Karpas-422 (cell line): ENCODE measurements at regions not wholly inside any gene's neighbourhood (a gene's known extent, or its start where the extent isn't known, plus 50 kb on each side); places are given as distances from the start of the nearest gene placed in this dataset.
"Not testable (repeated sequence)": the region's sequence is repeated elsewhere in the genome, so short reads cannot be mapped to it uniquely, and the experiment has no call there.

Experiments used
- DNase-seq: peaks from one replicate; pipeline ENCODE4 v3.0.0-alpha.2; 2015
- H2AFZ ChIP-seq: fragments of 200-600 bp; sonication (generic); 2 replicates; pipeline ENCODE4 v1.6.1; 2014; ENCODE audit warnings: antibody characterized with exemption, low read length, mixed read lengths
- H3K27ac ChIP-seq: fragments of 200-600 bp; sonication (generic); 2 replicates; pipeline ENCODE4 v1.5.1; 2014; ENCODE audit warnings: mild to moderate bottlenecking, low read length, moderate library complexity
- H3K27me3 ChIP-seq: fragments of 200-600 bp; sonication (generic); 2 replicates; pipeline ENCODE4 v1.6.1; 2014; ENCODE audit warnings: low read length, mixed read lengths
- H3K36me3 ChIP-seq: fragments of 200-600 bp; sonication (generic); 2 replicates; pipeline ENCODE4 v1.6.1; 2014; ENCODE audit warnings: low read length, mixed read lengths; ENCODE audit not compliant: insufficient read depth
- H3K4me1 ChIP-seq: fragments of 200-600 bp; sonication (generic); 2 replicates; pipeline ENCODE4 v1.6.1; 2014; ENCODE audit warnings: mild to moderate bottlenecking, low read length, mixed read lengths
- H3K4me2 ChIP-seq: fragments of 200-600 bp; sonication (generic); 2 replicates; pipeline ENCODE4 v1.6.1; 2014; ENCODE audit warnings: low read length, low read depth, mild to moderate bottlenecking; ENCODE audit not compliant: poor library complexity, severe bottlenecking
- H3K4me3 ChIP-seq: fragments of 200-600 bp; sonication (generic); 2 replicates; pipeline ENCODE4 v1.5.1; 2014; ENCODE audit warnings: mild to moderate bottlenecking, antibody characterized with exemption, low read length, mixed read lengths
- H3K79me2 ChIP-seq: fragments of 200-600 bp; sonication (generic); 2 replicates; pipeline ENCODE4 v1.6.1; 2014; ENCODE audit warnings: mild to moderate bottlenecking, low read length, mixed read lengths
- H3K9ac ChIP-seq: fragments of 200-600 bp; sonication (generic); 2 replicates; pipeline ENCODE4 v1.6.0; 2014; ENCODE audit warnings: low read length
- H3K9me2 ChIP-seq: fragments of 200-600 bp; sonication (generic), shearing (Covaris generic); replicated peaks from 2 replicates; pipeline ENCODE4 v1.6.0; 2014; ENCODE audit warnings: mild to moderate bottlenecking, low read length, moderate library complexity; ENCODE audit not compliant: insufficient read depth
- H3K9me3 ChIP-seq: fragments of 300-700, 200-600 bp; sonication (generic); 2 replicates; pipeline ENCODE4 v1.6.1; 2014; ENCODE audit warnings: low read length, mixed read lengths
- H4K20me1 ChIP-seq: fragments of 200-600 bp; sonication (generic); 2 replicates; pipeline ENCODE4 v1.6.1; 2014; ENCODE audit warnings: mild to moderate bottlenecking, antibody characterized with exemption, low read length, low read depth; ENCODE audit not compliant: insufficient read depth

- Histone ChIP-seq H3K36me3 (no peaks in the 10 kb centered on the region), H3K9me2 (no peaks in the 10 kb centered on the region; the same call in 1 of the 2 replicates), H3K9me3 (peaks cover 17% of the 10 kb centered on the region), H3K4me3 (no peak overlapping the region), H3K4me2 (no peak overlapping the region), H4K20me1 (no peaks in the 10 kb centered on the region), H3K27ac (no peak overlapping the region), H3K4me1 (no peaks in the 10 kb centered on the region), H3K9ac (no peak overlapping the region), H2AFZ (no peak overlapping the region), H3K79me2 (no peaks in the 10 kb centered on the region), H3K27me3 (no peaks in the 10 kb centered on the region)
- DNase-seq = no peak
Observed at GRCh38 chr3:82610236-82610635, 848.8 kb upstream of the GBE1 start.

- Histone ChIP-seq H3K27ac (no peak overlapping the region), H2AFZ (no peak overlapping the region), H3K4me1 (no peaks in the 10 kb centered on the region), H3K27me3 (no peaks in the 10 kb centered on the region), H3K9me3 (peaks cover 24% of the 10 kb centered on the region), H3K9me2 (no peaks in the 10 kb centered on the region; the same call in 1 of the 2 replicates), H4K20me1 (no peaks in the 10 kb centered on the region), H3K36me3 (no peaks in the 10 kb centered on the region), H3K79me2 (no peaks in the 10 kb centered on the region), H3K9ac (no peak overlapping the region), H3K4me2 (no peak overlapping the region), H3K4me3 (no peak overlapping the region)
- no peak for DNase-seq
Observed at GRCh38 chr3:82607391-82607790, 845.9 kb upstream of the GBE1 start.

- Histone ChIP-seq H3K4me3 (no peak overlapping the region), H3K9me3 (peaks cover 43% of the 10 kb centered on the region), H3K4me2 (no peak overlapping the region), H3K79me2 (no peaks in the 10 kb centered on the region), H3K9ac (no peak overlapping the region), H3K27ac (no peak overlapping the region), H3K9me2 (no peaks in the 10 kb centered on the region), H4K20me1 (no peaks in the 10 kb centered on the region), H3K27me3 (no peaks in the 10 kb centered on the region), H3K4me1 (no peaks in the 10 kb centered on the region), H3K36me3 (no peaks in the 10 kb centered on the region), H2AFZ (no peak overlapping the region)
- DNase-seq = no peak
Observed at GRCh38 chr3:82596805-82597204, 835.4 kb upstream of the GBE1 start.

- H3K9me2 ChIP-seq = no peaks in the 10 kb centered on the region
- no peaks in the 10 kb centered on the region for H3K79me2 ChIP-seq
- no peak overlapping the region for H3K27ac ChIP-seq
- no peak overlapping the region for H2AFZ ChIP-seq
- H3K9me3 ChIP-seq = peaks cover 39% of the 10 kb centered on the region
- no peaks in the 10 kb centered on the region for H3K4me1 ChIP-seq
- H3K9ac ChIP-seq = no peak overlapping the region
- H3K4me2 ChIP-seq = no peak overlapping the region
- no peaks in the 10 kb centered on the region for H3K36me3 ChIP-seq
- DNase-seq = no peak
- no peaks in the 10 kb centered on the region for H4K20me1 ChIP-seq
- no peak overlapping the region for H3K4me3 ChIP-seq
- no peaks in the 10 kb centered on the region for H3K27me3 ChIP-seq
Observed at GRCh38 chr3:82595530-82595929, 834.1 kb upstream of the GBE1 start.

- Histone ChIP-seq H3K9ac (no peak overlapping the region), H3K4me3 (no peak overlapping the region), H3K79me2 (no peaks in the 10 kb centered on the region), H3K36me3 (no peaks in the 10 kb centered on the region), H3K27ac (no peak overlapping the region), H3K27me3 (no peaks in the 10 kb centered on the region), H3K9me2 (no peaks in the 10 kb centered on the region), H2AFZ (no peak overlapping the region), H4K20me1 (no peaks in the 10 kb centered on the region), H3K9me3 (peaks cover 6% of the 10 kb centered on the region; the same call in 1 of the 2 replicates), H3K4me2 (no peak overlapping the region), H3K4me1 (no peaks in the 10 kb centered on the region)
- no peak for DNase-seq
Observed at GRCh38 chr3:82587174-82587573, 825.7 kb upstream of the GBE1 start.

GRCh38 chr3:82586414-82586813, 825.0 kb upstream of the GBE1 start:
- Histone ChIP-seq H3K27ac (no peak overlapping the region), H3K9me2 (no peaks in the 10 kb centered on the region), H3K4me3 (no peak overlapping the region), H3K36me3 (no peaks in the 10 kb centered on the region), H3K27me3 (no peaks in the 10 kb centered on the region), H2AFZ (no peak overlapping the region), H3K79me2 (no peaks in the 10 kb centered on the region), H3K4me2 (no peak overlapping the region), H3K4me1 (no peaks in the 10 kb centered on the region), H3K9me3 (peaks cover 6% of the 10 kb centered on the region; the same call in 1 of the 2 replicates), H3K9ac (no peak overlapping the region), H4K20me1 (no peaks in the 10 kb centered on the region)
- no peak for DNase-seq

- not testable (repeated sequence) for H3K9me2 ChIP-seq, H3K27ac ChIP-seq, H2AFZ ChIP-seq, H3K27me3 ChIP-seq, H3K4me3 ChIP-seq, H3K4me1 ChIP-seq, H3K36me3 ChIP-seq, H3K4me2 ChIP-seq, H3K79me2 ChIP-seq, H4K20me1 ChIP-seq, H3K9me3 ChIP-seq, H3K9ac ChIP-seq, DNase-seq
Observed at GRCh38 chr3:82586002-82586401, 824.6 kb upstream of the GBE1 start.

GRCh38 chr3:82585591-82585990, 824.1 kb upstream of the GBE1 start:
- not testable (repeated sequence) for DNase-seq, H3K9ac ChIP-seq, H3K27me3 ChIP-seq, H3K4me3 ChIP-seq, H4K20me1 ChIP-seq, H3K4me2 ChIP-seq, H3K9me2 ChIP-seq, H3K9me3 ChIP-seq, H2AFZ ChIP-seq, H3K4me1 ChIP-seq, H3K36me3 ChIP-seq, H3K79me2 ChIP-seq, H3K27ac ChIP-seq

- H3K4me3 ChIP-seq, DNase-seq: not testable (repeated sequence)
Observed at GRCh38 chr3:82584861-82585260, 823.4 kb upstream of the GBE1 start.

More at GRCh38 chr3:82584861-82585260, 823.4 kb upstream of the GBE1 start:
- not testable (repeated sequence) for H3K9ac ChIP-seq, H2AFZ ChIP-seq, H3K36me3 ChIP-seq, H4K20me1 ChIP-seq, H3K79me2 ChIP-seq, H3K9me3 ChIP-seq, H3K27me3 ChIP-seq, H3K4me1 ChIP-seq, H3K4me2 ChIP-seq, H3K27ac ChIP-seq, H3K9me2 ChIP-seq
